CD14-positive monocyte (primary cell): ENCODE measurements at regions not wholly inside any gene's neighbourhood (a gene's known extent, or its start where the extent isn't known, plus 50 kb on each side); places are given as distances from the start of the nearest gene placed in this dataset.

Experiments used
- DNase-seq, 3 donors: peaks; one replicate each; pipeline ENCODE4 v3.0.0-alpha.2; 2011 to 2022
- H2AFZ ChIP-seq: 2 replicates; pipeline ENCODE4 v1.6.0; 2012; ENCODE audit warnings: mild to moderate bottlenecking, low read depth, low read length, inconsistent platforms; ENCODE audit not compliant: insufficient read depth, poor library complexity, severe bottlenecking
- H3K27ac ChIP-seq, 2 donors: 1 replicate in 1 of 2; 2 replicates in 1 of 2; pipeline ENCODE4 v1.5.1; 2012 to 2013; ENCODE audit warnings: low read length in 2 of 2, control low read depth in 1 of 2, inconsistent platforms in 1 of 2, low read depth in 1 of 2, mild to moderate bottlenecking in 1 of 2
- H3K27me3 ChIP-seq, 2 donors: one replicate each; pipeline versions ENCODE4 v1.6.0 to v1.6.1; 2011 to 2013; ENCODE audit warnings: low read length in 2 of 2; ENCODE audit not compliant: control insufficient read depth in 2 of 2, insufficient read depth in 2 of 2
- H3K36me3 ChIP-seq, 2 donors: replicated peaks in 1 of 2; 1 replicate in 1 of 2; 2 replicates in 1 of 2; pipeline versions ENCODE4 v1.5.1 to v1.6.1; 2012 to 2013; ENCODE audit warnings: low read length in 2 of 2, control low read depth in 1 of 2, inconsistent platforms in 1 of 2, mild to moderate bottlenecking in 1 of 2; ENCODE audit not compliant: insufficient read depth in 2 of 2, control insufficient read depth in 1 of 2
- H3K4me1 ChIP-seq, 2 donors: 1 replicate in 1 of 2; 2 replicates in 1 of 2; pipeline versions ENCODE4 v1.5.1 to v1.6.1; 2012 to 2013; ENCODE audit warnings: low read length in 2 of 2, control low read depth in 1 of 2, inconsistent platforms in 1 of 2, mild to moderate bottlenecking in 1 of 2, moderate library complexity in 1 of 2; ENCODE audit not compliant: insufficient read depth in 2 of 2, control insufficient read depth in 1 of 2
- H3K4me2 ChIP-seq: replicated peaks from 2 replicates; pipeline ENCODE3; 2012; ENCODE audit warnings: low read length, moderate library complexity, mild to moderate bottlenecking; ENCODE audit not compliant: poor library complexity, severe bottlenecking; ENCODE audit errors: extremely low read depth
- H3K4me3 ChIP-seq, 3 experiments: fragments of 200-600 bp in 1 of 3; sonication (generic) in 1 of 3; replicated peaks in 1 of 3; 1 replicate in 2 of 3; 2 replicates in 1 of 3; pipeline ENCODE4 v1.5.1; 2011 to 2013; ENCODE audit warnings: low read length in 3 of 3, mild to moderate bottlenecking in 3 of 3, control low read depth in 2 of 3, low read depth in 2 of 3, inconsistent platforms in 1 of 3, moderate library complexity in 1 of 3
- H3K79me2 ChIP-seq: 2 replicates; pipeline ENCODE4 v1.6.0; 2012; ENCODE audit warnings: mild to moderate bottlenecking, control low read depth, inconsistent platforms, low read length, moderate library complexity; ENCODE audit not compliant: insufficient read depth
- H3K9ac ChIP-seq: 2 replicates; pipeline ENCODE4 v1.6.0; 2017; ENCODE audit warnings: low read length, mild to moderate bottlenecking; ENCODE audit not compliant: insufficient read depth, poor library complexity, severe bottlenecking
- H3K9me3 ChIP-seq, 2 donors: replicated peaks in 1 of 2; 1 replicate in 1 of 2; 2 replicates in 1 of 2; pipeline versions ENCODE4 v1.5.1 to v1.6.1; 2012 to 2013; ENCODE audit warnings: low read length in 2 of 2, control low read depth in 1 of 2; ENCODE audit not compliant: control insufficient read depth in 1 of 2, insufficient read depth in 1 of 2
- H4K20me1 ChIP-seq: 2 replicates; pipeline ENCODE4 v1.6.0; 2012; ENCODE audit warnings: mild to moderate bottlenecking, low read length, control low read depth, moderate library complexity; ENCODE audit not compliant: insufficient read depth
- H3K27ac Mint-ChIP-seq, 7 donors: one replicate each; pipeline ENCODE4 v1.8.0; 2020; ENCODE audit warnings: mild to moderate bottlenecking in 7 of 7, mixed read lengths in 7 of 7, moderate library complexity in 6 of 7, inconsistent platforms in 2 of 7
- H3K27me3 Mint-ChIP-seq, 3 donors: one replicate each; pipeline ENCODE4 v1.8.0; 2021 to 2022; ENCODE audit warnings: low read depth in 3 of 3, mild to moderate bottlenecking in 3 of 3, mixed read lengths in 3 of 3, moderate library complexity in 3 of 3, inconsistent platforms in 1 of 3
- H3K36me3 Mint-ChIP-seq, 2 donors: one replicate each; pipeline ENCODE4 v1.8.0; 2020; ENCODE audit warnings: mixed read lengths in 2 of 2, inconsistent platforms in 1 of 2, mild to moderate bottlenecking in 1 of 2
- H3K4me1 Mint-ChIP-seq: one replicate; pipeline ENCODE4 v1.8.0; 2020; ENCODE audit warnings: mild to moderate bottlenecking, mixed read lengths
- H3K4me3 Mint-ChIP-seq, 2 donors: one replicate each; pipeline ENCODE4 v1.8.0; 2020; ENCODE audit warnings: mild to moderate bottlenecking in 2 of 2, mixed read lengths in 2 of 2, moderate library complexity in 1 of 2
- H3K9me3 Mint-ChIP-seq, 7 donors: one replicate each; pipeline ENCODE4 v1.8.0; 2020 to 2022; ENCODE audit warnings: mixed read lengths in 7 of 7, mild to moderate bottlenecking in 6 of 7, moderate library complexity in 6 of 7, inconsistent platforms in 2 of 7
- WGBS: methylation state at CpG from one replicate; pipeline ENCODE4 v1.1.5; 2013; ENCODE audit warnings: missing lambda C conversion rate; ENCODE audit not compliant: insufficient coverage; 5-methylcytosine and 5-hydroxymethylcytosine counted together
- intact Hi-C, 2 donors: fragments of 100-400 bp; cut with micrococcal nuclease; formaldehyde crosslinking; loops; one replicate each; pipeline versions ENCODE4 v1.15.0 to v1.15.1; 2023
- TF ChIP-seq, protein P1 (sequence below): fragments of 200-600 bp; IDR thresholded peaks from one replicate; pipeline ENCODE4 v1.8.0; 2022; ENCODE audit warnings: antibody characterized with exemption, mild to moderate bottlenecking

DNA sequence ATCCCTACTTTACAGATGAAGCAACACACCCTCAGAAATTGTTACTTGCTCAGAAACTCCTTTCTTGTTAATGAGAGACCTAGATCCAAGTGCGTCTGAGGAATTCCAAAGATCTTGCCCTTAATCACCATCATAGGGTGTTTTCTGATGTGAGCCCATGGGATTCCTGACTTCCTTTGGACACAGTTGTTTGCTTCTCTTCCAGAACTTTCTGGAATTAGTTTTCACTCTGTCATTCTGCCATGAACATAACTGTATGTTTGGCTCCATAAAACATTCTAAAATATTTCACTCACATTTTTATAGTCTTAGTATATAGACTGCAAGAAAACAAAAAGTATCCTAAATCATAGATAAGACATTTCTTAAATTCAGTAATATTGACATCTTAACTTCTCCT is 593.9 kb upstream of the SOX11 start:
- Histone ChIP-seq H3K4me2 (no peak overlapping the region), H3K79me2 (no peaks in the 10 kb centered on the region), H3K9me3 (peaks cover 0 to 12% of the 10 kb centered on the region in 2 donors), H3K4me1 (no peaks in the 10 kb centered on the region), H3K9ac (no peak overlapping the region), H3K27me3 (no peaks in the 10 kb centered on the region), H3K27ac (no peak overlapping the region), H4K20me1 (no peaks in the 10 kb centered on the region), H3K4me3 (no peak overlapping the region), H3K36me3 (no peaks in the 10 kb centered on the region), H2AFZ (no peak overlapping the region)
- Mint-ChIP-seq H3K36me3 (no peaks in the 10 kb centered on the region), H3K27me3 (no peaks in the 10 kb centered on the region), H3K4me3 (no peak overlapping the region), H3K27ac (no peak overlapping the region), H3K9me3 (peaks cover 0 to 12% (median 8%) of the 10 kb centered on the region in 7 donors), H3K4me1 (no peaks in the 10 kb centered on the region)
- WGBS = no CpG with 5 or more reads among the region's 1 CpG
- no peak for DNase-seq
- intact Hi-C loops = no loop called here
- TF ChIP-seq, protein P1, sequence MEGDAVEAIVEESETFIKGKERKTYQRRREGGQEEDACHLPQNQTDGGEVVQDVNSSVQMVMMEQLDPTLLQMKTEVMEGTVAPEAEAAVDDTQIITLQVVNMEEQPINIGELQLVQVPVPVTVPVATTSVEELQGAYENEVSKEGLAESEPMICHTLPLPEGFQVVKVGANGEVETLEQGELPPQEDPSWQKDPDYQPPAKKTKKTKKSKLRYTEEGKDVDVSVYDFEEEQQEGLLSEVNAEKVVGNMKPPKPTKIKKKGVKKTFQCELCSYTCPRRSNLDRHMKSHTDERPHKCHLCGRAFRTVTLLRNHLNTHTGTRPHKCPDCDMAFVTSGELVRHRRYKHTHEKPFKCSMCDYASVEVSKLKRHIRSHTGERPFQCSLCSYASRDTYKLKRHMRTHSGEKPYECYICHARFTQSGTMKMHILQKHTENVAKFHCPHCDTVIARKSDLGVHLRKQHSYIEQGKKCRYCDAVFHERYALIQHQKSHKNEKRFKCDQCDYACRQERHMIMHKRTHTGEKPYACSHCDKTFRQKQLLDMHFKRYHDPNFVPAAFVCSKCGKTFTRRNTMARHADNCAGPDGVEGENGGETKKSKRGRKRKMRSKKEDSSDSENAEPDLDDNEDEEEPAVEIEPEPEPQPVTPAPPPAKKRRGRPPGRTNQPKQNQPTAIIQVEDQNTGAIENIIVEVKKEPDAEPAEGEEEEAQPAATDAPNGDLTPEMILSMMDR = no peak

DNA sequence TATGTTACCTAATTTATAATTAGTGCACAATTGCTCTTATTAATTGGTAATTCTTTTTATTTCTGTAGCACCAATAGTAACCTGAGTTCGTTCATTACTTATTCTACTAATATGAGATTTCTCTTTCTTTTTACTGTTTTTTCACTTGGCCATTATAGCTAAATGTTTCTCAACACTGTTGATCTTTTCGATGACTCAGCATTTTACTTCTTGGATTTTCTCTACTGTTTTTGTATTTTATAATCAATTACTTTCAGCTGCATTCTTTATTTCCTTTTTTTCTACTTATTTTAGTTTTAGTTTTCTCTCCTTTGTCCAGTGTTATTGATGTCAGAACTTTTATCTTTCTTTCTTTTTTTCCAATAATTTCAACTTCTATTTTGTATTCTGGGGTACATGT is 589.4 kb upstream of the SOX11 start:
- Mint-ChIP-seq H3K27ac (no peak overlapping the region), H3K4me1 (no peaks in the 10 kb centered on the region), H3K9me3 (peaks cover 0 to 4% (median 2%) of the 10 kb centered on the region in 7 donors), H3K4me3 (no peak overlapping the region), H3K36me3 (no peaks in the 10 kb centered on the region), H3K27me3 (no peaks in the 10 kb centered on the region)
- no peak overlapping the region for H3K9ac ChIP-seq
- H3K27me3 ChIP-seq = no peaks in the 10 kb centered on the region
- H4K20me1 ChIP-seq = no peaks in the 10 kb centered on the region
- no peaks in the 10 kb centered on the region for H3K4me1 ChIP-seq
- no peak overlapping the region for H2AFZ ChIP-seq
- H3K4me2 ChIP-seq = no peak overlapping the region
- H3K79me2 ChIP-seq = no peaks in the 10 kb centered on the region
- TF ChIP-seq, protein P1 = no peak
- H3K9me3 ChIP-seq = peaks cover 8 to 9% of the 10 kb centered on the region in 2 donors
- H3K36me3 ChIP-seq = no peaks in the 10 kb centered on the region
- WGBS = no CpG with 5 or more reads among the region's 2 CpGs
- DNase-seq = no peak
- no peak overlapping the region for H3K4me3 ChIP-seq
- no peak overlapping the region for H3K27ac ChIP-seq
- intact Hi-C loops = no loop called here
